K562 (cell line): ENCODE measurements at regions not wholly inside any gene's neighbourhood (a gene's known extent, or its start where the extent isn't known, plus 50 kb on each side); places are given as distances from the start of the nearest gene placed in this dataset.

Source experiments
- ATAC-seq: fragments of 200-7000 bp; cut with Tn5 transposase; 3 replicates; pipeline ENCODE4 v1.9.1; 2020; ENCODE audit warnings: moderate library complexity
- BruUV-seq: library from RNA; stranded (reverse); fragments of 400-500 nt; replicated peaks from 2 replicates; lab custom pipeline; 2021; lab: Mats Ljungman, UMichigan
- CTCF ChIA-PET: fragments of 300-600 bp; formaldehyde crosslinking; extraction: SDS; loops from one replicate; lab custom pipeline; 2021; ENCODE audit warnings: low intra/inter-chr PET ratio; lab: Yijun Ruan, JAX
- POLR2A ChIA-PET: fragments of 300-600, 350-650 bp; sonication (Branson Sonifier 250); formaldehyde crosslinking; extraction: SDS; loops from one replicate; lab custom pipeline; 2021; ENCODE audit warnings: antibody characterized with exemption, inconsistent platforms; lab: Yijun Ruan, JAX
- DNase-seq, 4 experiments: peaks; one replicate each; pipeline versions ENCODE4 v3.0.0 to v3.0.0-alpha.2; 2011 to 2018; ENCODE audit warnings: low spot score in 3 of 4, mixed read lengths in 3 of 4; ENCODE audit errors: extremely low read depth in 1 of 4
- FAIRE-seq: peaks from 2 replicates; lab custom pipeline; 2011; peaks lifted over from hg19 to GRCh38; lab: Jason Lieb, UNC
- H2AFZ ChIP-seq: 2 replicates; pipeline ENCODE4 v1.6.0; 2011; ENCODE audit warnings: low read depth, low read length, control low read depth, inconsistent platforms
- H3K27ac ChIP-seq: fragments of 200-600 bp; 3 replicates; pipeline ENCODE4 v1.8.0; 2011; ENCODE audit warnings: low read depth, mild to moderate bottlenecking, control low read depth, inconsistent platforms, low read length, moderate library complexity, mixed read lengths; ENCODE audit errors: extremely low read depth
- H3K27me3 ChIP-seq, 2 experiments: fragments of 300-600 bp in 1 of 2; 2 replicates in 1 of 2; 3 replicates in 1 of 2; pipeline versions ENCODE4 v1.6.0 to v1.8.0; 2011; ENCODE audit warnings: inconsistent platforms in 2 of 2, low read length in 2 of 2, mild to moderate bottlenecking in 1 of 2, mixed read lengths in 1 of 2, moderate library complexity in 1 of 2; ENCODE audit not compliant: control insufficient read depth in 2 of 2, insufficient read depth in 2 of 2
- H3K36me3 ChIP-seq: fragments of 300-600 bp; 3 replicates; pipeline ENCODE4 v1.8.0; 2011; ENCODE audit warnings: mild to moderate bottlenecking, low read length, inconsistent platforms; ENCODE audit not compliant: control insufficient read depth, insufficient read depth
- H3K4me1 ChIP-seq, 2 experiments: fragments of 200-600 bp in 1 of 2; replicated peaks in 1 of 2; 2 replicates in 1 of 2; 3 replicates in 1 of 2; pipeline versions ENCODE4 v1.5.1 to v1.8.0; 2011; ENCODE audit warnings: inconsistent platforms in 2 of 2, low read length in 2 of 2, mild to moderate bottlenecking in 1 of 2, mixed read lengths in 1 of 2, moderate library complexity in 1 of 2; ENCODE audit not compliant: control insufficient read depth in 2 of 2, insufficient read depth in 2 of 2
- H3K4me2 ChIP-seq: 2 replicates; pipeline ENCODE4 v1.6.1; 2011; ENCODE audit warnings: low read length, control low read depth, inconsistent platforms, mixed read lengths; ENCODE audit not compliant: insufficient read depth
- H3K4me3 ChIP-seq: fragments of 200-600 bp; sonication (generic), shearing (Covaris generic); 2 replicates; pipeline ENCODE4 v1.5.1; 2016; ENCODE audit warnings: control low read depth, inconsistent platforms
- H3K79me2 ChIP-seq: fragments of 200-600 bp; 3 replicates; pipeline ENCODE4 v1.8.0; 2011; ENCODE audit warnings: low read length, inconsistent platforms; ENCODE audit not compliant: control insufficient read depth, insufficient read depth
- H3K9ac ChIP-seq, 2 experiments: 2 replicates each; pipeline versions ENCODE4 v1.6.0 to v1.6.1; 2011; ENCODE audit warnings: low read depth in 2 of 2, low read length in 2 of 2, control low read depth in 1 of 2, inconsistent platforms in 1 of 2, mild to moderate bottlenecking in 1 of 2, mixed read lengths in 1 of 2; ENCODE audit not compliant: insufficient read depth in 1 of 2
- H3K9me1 ChIP-seq: one replicate; pipeline ENCODE4 v1.6.0; 2011; ENCODE audit warnings: inconsistent platforms, mild to moderate bottlenecking, low read length, moderate library complexity; ENCODE audit not compliant: control insufficient read depth, insufficient read depth
- H3K9me3 ChIP-seq: replicated peaks from 2 replicates; pipeline ENCODE4 v1.5.1; 2011; ENCODE audit warnings: low read depth, low read length, inconsistent platforms; ENCODE audit not compliant: control insufficient read depth, insufficient read depth
- H4K20me1 ChIP-seq: replicated peaks from 2 replicates; pipeline ENCODE4 v1.6.1; 2011; ENCODE audit warnings: low read length, inconsistent platforms, mixed read lengths; ENCODE audit not compliant: control insufficient read depth, insufficient read depth
- BRD4 ChIP-seq: fragments of 200-600 bp; sonication (generic); IDR thresholded peaks from 2 replicates; pipeline ENCODE4 v1.6.1; 2017; ENCODE audit warnings: inconsistent platforms
- BRD9 ChIP-seq: fragments of 450-650 bp; IDR thresholded peaks from 2 replicates; pipeline ENCODE4 v1.6.1; 2018; ENCODE audit warnings: low read depth; ENCODE audit not compliant: partially characterized antibody
- GABPB2 ChIP-seq: fragments of 250-450 bp; sonication (Bioruptor Pico); conservative IDR thresholded peaks from 2 replicates; pipeline ENCODE4 v1.5.1; 2021; ENCODE audit warnings: mild to moderate bottlenecking
- HDAC3 ChIP-seq: fragments of 450-650 bp; IDR thresholded peaks from 2 replicates; pipeline ENCODE4 v1.6.1; 2018; ENCODE audit warnings: borderline replicate concordance, mild to moderate bottlenecking, moderate library complexity; ENCODE audit not compliant: partially characterized antibody
- IRF9 ChIP-seq: fragments of 450-650 bp; IDR thresholded peaks from 2 replicates; pipeline ENCODE4 v1.6.1; 2016; ENCODE audit warnings: missing biosample characterization, missing genetic modification characterization
- KAT8 ChIP-seq: fragments of 450-650 bp; IDR thresholded peaks from 2 replicates; pipeline ENCODE4 v1.6.1; 2016; ENCODE audit warnings: low read depth, mild to moderate bottlenecking
- MAZ ChIP-seq, 2 experiments: fragments of 450-650 bp in 1 of 2; sonication (generic) in 1 of 2; formaldehyde crosslinking; IDR thresholded peaks in 1 of 2; conservative IDR thresholded peaks in 1 of 2; 2 replicates each; pipeline versions ENCODE4 v1.4.0 to v1.5.0; 2020; ENCODE audit warnings: mild to moderate bottlenecking in 1 of 2, missing genetic modification reagents in 1 of 2
- POLR2AphosphoS2 ChIP-seq: IDR thresholded peaks from 2 replicates; pipeline ENCODE4 v1.6.1; 2012; ENCODE audit warnings: low read length, improper control_type of control experiment
- ZNF143 ChIP-seq: sonication (generic); formaldehyde crosslinking; IDR thresholded peaks from 2 replicates; pipeline ENCODE4 v1.9.0; 2022; ENCODE audit warnings: mild to moderate bottlenecking, missing genetic modification reagents
- ZNF274 ChIP-seq: IDR thresholded peaks from 2 replicates; pipeline ENCODE4 v1.6.1; 2011; ENCODE audit warnings: low read depth, mild to moderate bottlenecking, low read length, moderate library complexity, borderline replicate concordance
- ZNF436 ChIP-seq: fragments of 250-450, 450-650 bp; sonication (Bioruptor Pico); formaldehyde crosslinking; IDR thresholded peaks from 2 replicates; pipeline ENCODE4 v1.7.0; 2020; ENCODE audit warnings: mild to moderate bottlenecking
- ZNF445 ChIP-seq: fragments of 250-450 bp; sonication (Bioruptor Pico); IDR thresholded peaks from 2 replicates; pipeline ENCODE4 v1.4.0; 2020; ENCODE audit warnings: low read depth, mild to moderate bottlenecking, moderate library complexity
- ZNF668 ChIP-seq: fragments of 250-450 bp; sonication (Bioruptor Pico); IDR thresholded peaks from 2 replicates; pipeline ENCODE4 v1.8.0; 2022; ENCODE audit warnings: mild to moderate bottlenecking, inconsistent platforms
- WGBS: fragments of 100-300 bp; shearing (Covaris generic); methylation state at CpG from one replicate; pipeline ENCODE4 v1.1.6; 2016; ENCODE audit warnings: low coverage, mixed read lengths; ENCODE audit not compliant: insufficient coverage; ENCODE audit errors: missing lambda C conversion rate; 5-methylcytosine and 5-hydroxymethylcytosine counted together
- in situ Hi-C: fragments of 300-500 bp; cut with MboI; formaldehyde crosslinking; loops from 4 replicates; pipeline ENCODE4 v1.15.0; 2018; ENCODE audit warnings: inconsistent platforms, mixed read lengths
- intact Hi-C: fragments of 100-400 bp; cut with micrococcal nuclease; formaldehyde crosslinking; loops from 2 replicates; pipeline ENCODE4 v1.14.2; 2022
- TF ChIP-seq, protein P1 (sequence below): fragments of 250-450 bp; sonication (Bioruptor Pico); IDR thresholded peaks from 2 replicates; pipeline ENCODE4 v1.5.0; 2020; ENCODE audit warnings: mild to moderate bottlenecking

GRCh38 chr3:68220832-68221231 lies 566.4 kb upstream of the SUCLG2 start:
- no peak overlapping the region for H3K4me2 ChIP-seq
- H3K36me3 ChIP-seq = no peaks in the 10 kb centered on the region
- no peaks in the 10 kb centered on the region for H4K20me1 ChIP-seq
- no peak overlapping the region for H3K4me3 ChIP-seq
- no CpG with 5 or more reads among the region's 2 CpGs for WGBS
- in situ Hi-C loops (no loop called here), intact Hi-C loops (no loop called here)
- no peaks in the 10 kb centered on the region for H3K9me3 ChIP-seq
- FAIRE-seq (no peak), DNase-seq (no peak), ATAC-seq (no peak)
- no peak overlapping the region for H3K27ac ChIP-seq
- ChIA-PET POLR2A (no interaction called here), CTCF (no interaction called here)
- TF ChIP-seq KAT8 = no peak
- no peaks in the 10 kb centered on the region for H3K4me1 ChIP-seq
- no peak overlapping the region for H2AFZ ChIP-seq
- no TSS peak for BruUV-seq
- no peaks in the 10 kb centered on the region for H3K27me3 ChIP-seq
- H3K9ac ChIP-seq = no peak overlapping the region
- no peaks in the 10 kb centered on the region for H3K9me1 ChIP-seq
- no peaks in the 10 kb centered on the region for H3K79me2 ChIP-seq

- Histone ChIP-seq H3K27me3 (no peaks in the 10 kb centered on the region), H4K20me1 (no peaks in the 10 kb centered on the region), H3K27ac (no peak overlapping the region), H3K4me1 (no peaks in the 10 kb centered on the region), H3K9me3 (no peaks in the 10 kb centered on the region; the same call in 1 of the 2 replicates), H3K9me1 (no peaks in the 10 kb centered on the region), H3K4me3 (no peak overlapping the region), H3K79me2 (no peaks in the 10 kb centered on the region), H3K9ac (no peak overlapping the region), H3K36me3 (no peaks in the 10 kb centered on the region), H3K4me2 (no peak overlapping the region), H2AFZ (no peak overlapping the region)
- FAIRE-seq (no peak), ATAC-seq (no peak), DNase-seq (no peak)
- intact Hi-C loops = no loop called here
- BruUV-seq = no TSS peak
- in situ Hi-C loops = no loop called here
- POLR2A ChIA-PET = no interaction called here
- CTCF ChIA-PET = no interaction called here
- 0% methylated on average over 1 of the region's 1 CpG for WGBS
- TF ChIP-seq ZNF445 (CRISPR knock-in tag) (no peak), ZNF668 (CRISPR knock-in tag) (no peak), MAZ (CRISPR knock-in tag; conservative IDR thresholded peaks at IDR 0.05 in 1 of 2, IDR thresholded peaks at IDR 0.05 in 1 of 2) (no peak), ZNF436 (CRISPR knock-in tag) (no peak), IRF9 (tag) (no peak), ZNF274 (no peak), GABPB2 (CRISPR knock-in tag) (no peak), HDAC3 (no peak), BRD4 (no peak), POLR2AphosphoS2 (no peak), ZNF143 (CRISPR knock-in tag) (no peak), BRD9 (no peak)
- TF ChIP-seq, protein P1, sequence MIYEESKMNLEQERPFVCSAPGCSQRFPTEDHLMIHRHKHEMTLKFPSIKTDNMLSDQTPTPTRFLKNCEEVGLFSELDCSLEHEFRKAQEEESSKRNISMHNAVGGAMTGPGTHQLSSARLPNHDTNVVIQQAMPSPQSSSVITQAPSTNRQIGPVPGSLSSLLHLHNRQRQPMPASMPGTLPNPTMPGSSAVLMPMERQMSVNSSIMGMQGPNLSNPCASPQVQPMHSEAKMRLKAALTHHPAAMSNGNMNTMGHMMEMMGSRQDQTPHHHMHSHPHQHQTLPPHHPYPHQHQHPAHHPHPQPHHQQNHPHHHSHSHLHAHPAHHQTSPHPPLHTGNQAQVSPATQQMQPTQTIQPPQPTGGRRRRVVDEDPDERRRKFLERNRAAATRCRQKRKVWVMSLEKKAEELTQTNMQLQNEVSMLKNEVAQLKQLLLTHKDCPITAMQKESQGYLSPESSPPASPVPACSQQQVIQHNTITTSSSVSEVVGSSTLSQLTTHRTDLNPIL (CRISPR knock-in tag) = no peak
Measured at GRCh38 chr3:68211637-68212036, 557.2 kb upstream of the SUCLG2 start.
